ENCODE measurements at regions not wholly inside any gene's neighbourhood (a gene's known extent, or its start where the extent isn't known, plus 50 kb on each side); places are given as distances from the start of the nearest gene placed in this dataset.

GRCh38 chr2:207334301-207334623, 168.5 kb upstream of the KLF7 start:
- peak overlapping the region; percentile 13 for H3K14ac ChIP-seq (ENCODE audit: low read length)
- no peaks in the 10 kb centered on the region for H3K9me3 ChIP-seq (ENCODE audit: insufficient read depth, low read depth, low read length)
- H3K27ac ChIP-seq (ENCODE audit: low read depth, low read length) = peak overlapping the region; percentile 98
- H3K4me1 ChIP-seq (ENCODE audit: control insufficient read depth in 1 of 2, insufficient read depth in 2 of 2, low read length in 2 of 2) = peaks cover 8 to 11% of the 10 kb centered on the region in 2 experiments
- H2BK5ac ChIP-seq (ENCODE audit: low read depth, low read length, poor library complexity) = peak overlapping the region; percentile 68
- H3K4ac ChIP-seq (ENCODE audit: low read depth, low read length) = peak overlapping the region; percentile 19
- peaks cover 16% of the 10 kb centered on the region for H3K79me1 ChIP-seq (ENCODE audit: low read length)
- peak overlapping the region; percentile 41 for H4K91ac ChIP-seq (ENCODE audit: low read depth, low read length)
- no peak overlapping the region for H3K9ac ChIP-seq (ENCODE audit: low read length)
- no peaks in the 10 kb centered on the region for H3K79me2 ChIP-seq (ENCODE audit: control insufficient read depth, insufficient read depth, low read length, poor library complexity)
- no peak overlapping the region for H3K4me3 ChIP-seq (ENCODE audit: low read depth, low read length)
- peak overlapping the region; percentile 55 for H2BK120ac ChIP-seq (ENCODE audit: insufficient read depth, low read length, poor library complexity)
- H3K23ac ChIP-seq (ENCODE audit: low read length) = no peak overlapping the region
- no peak overlapping the region for H4K12ac ChIP-seq (ENCODE audit: low read depth, low read length)
- no peaks in the 10 kb centered on the region for H3K27me3 ChIP-seq (ENCODE audit: insufficient read depth, low read length)
- peak overlapping the region; percentile 63 for H3K4me2 ChIP-seq (ENCODE audit: low read length)
- no peaks in the 10 kb centered on the region for H3K36me3 ChIP-seq (ENCODE audit: control insufficient read depth in 1 of 2, insufficient read depth in 2 of 2, low read length in 2 of 2)
- no peak overlapping the region for H2AK5ac ChIP-seq (ENCODE audit: low read length)
- H2AFZ ChIP-seq (ENCODE audit: insufficient read depth, low read length, poor library complexity) = peak overlapping the region; percentile 32
- peak overlapping the region; percentile 27 for H2BK12ac ChIP-seq (ENCODE audit: low read length)
- no CpG with 5 or more reads among the region's 8 CpGs for WGBS (ENCODE audit: extremely low coverage, insufficient coverage, insufficient read length)
- H3K18ac ChIP-seq (ENCODE audit: low read length) = no peak overlapping the region
- peak overlapping the region; percentile 33 for H4K8ac ChIP-seq (ENCODE audit: low read depth, low read length)
- no peak for DNase-seq

GRCh38 chr2:207334624-207335371, 169.1 kb upstream of the KLF7 start:
- peak; percentile 91 to 96 for DNase-seq
- peaks cover 8 to 11% of the 10 kb centered on the region in 2 experiments for H3K4me1 ChIP-seq (ENCODE audit: control insufficient read depth in 1 of 2, insufficient read depth in 2 of 2, low read length in 2 of 2)
- H3K14ac ChIP-seq (ENCODE audit: low read length) = peak overlapping the region; percentile 34
- H3K27ac ChIP-seq (ENCODE audit: low read depth, low read length) = peak overlapping the region; percentile 98
- H4K12ac ChIP-seq (ENCODE audit: low read depth, low read length) = no peak overlapping the region
- H3K79me1 ChIP-seq (ENCODE audit: low read length) = peaks cover 16% of the 10 kb centered on the region
- peak overlapping the region; percentile 68 for H2BK5ac ChIP-seq (ENCODE audit: low read depth, low read length, poor library complexity)
- no peaks in the 10 kb centered on the region for H3K27me3 ChIP-seq (ENCODE audit: insufficient read depth, low read length)
- no peaks in the 10 kb centered on the region for H3K79me2 ChIP-seq (ENCODE audit: control insufficient read depth, insufficient read depth, low read length, poor library complexity)
- H2AK5ac ChIP-seq (ENCODE audit: low read length) = no peak overlapping the region
- peak overlapping the region; percentile 30 for H3K9ac ChIP-seq (ENCODE audit: low read length)
- no CpG with 5 or more reads among the region's 20 CpGs for WGBS (ENCODE audit: extremely low coverage, insufficient coverage, insufficient read length)
- no peak overlapping the region for H3K23ac ChIP-seq (ENCODE audit: low read length)
- peak overlapping the region; percentile 63 for H3K4me2 ChIP-seq (ENCODE audit: low read length)
- no peaks in the 10 kb centered on the region for H3K9me3 ChIP-seq (ENCODE audit: insufficient read depth, low read depth, low read length)
- H2BK12ac ChIP-seq (ENCODE audit: low read length) = peak overlapping the region; percentile 4
- H3K36me3 ChIP-seq (ENCODE audit: control insufficient read depth in 1 of 2, insufficient read depth in 2 of 2, low read length in 2 of 2) = no peaks in the 10 kb centered on the region
- H4K8ac ChIP-seq (ENCODE audit: low read depth, low read length) = peak overlapping the region; percentile 33
- no peak overlapping the region for H3K4me3 ChIP-seq (ENCODE audit: low read depth, low read length)
- H2AFZ ChIP-seq (ENCODE audit: insufficient read depth, low read length, poor library complexity) = peak overlapping the region; percentile 32
- H3K18ac ChIP-seq (ENCODE audit: low read length) = peak overlapping the region; percentile 6
- peak overlapping the region; percentile 2 for H3K4ac ChIP-seq (ENCODE audit: low read depth, low read length)
- H2BK120ac ChIP-seq (ENCODE audit: insufficient read depth, low read length, poor library complexity) = peak overlapping the region; percentile 55
- H4K91ac ChIP-seq (ENCODE audit: low read depth, low read length) = peak overlapping the region; percentile 41

- H2BK5ac ChIP-seq (ENCODE audit: low read depth, low read length, poor library complexity) = no peak overlapping the region
- H4K8ac ChIP-seq (ENCODE audit: low read depth, low read length) = no peak overlapping the region
- H3K18ac ChIP-seq (ENCODE audit: low read length) = no peak overlapping the region
Measured at GRCh38 chr2:207337234-207338219, 171.8 kb upstream of the KLF7 start.

GRCh38 chr2:207338220-207338607, 172.5 kb upstream of the KLF7 start:
- H3K23ac ChIP-seq (ENCODE audit: low read length) = no peak overlapping the region
- H2BK5ac ChIP-seq (ENCODE audit: low read depth, low read length, poor library complexity) = no peak overlapping the region
- no peak overlapping the region for H3K14ac ChIP-seq (ENCODE audit: low read length)
- no peak overlapping the region for H3K4me3 ChIP-seq (ENCODE audit: low read depth, low read length)
- H3K79me2 ChIP-seq (ENCODE audit: control insufficient read depth, insufficient read depth, low read length, poor library complexity) = no peaks in the 10 kb centered on the region
- H3K4me1 ChIP-seq (ENCODE audit: control insufficient read depth in 1 of 2, insufficient read depth in 2 of 2, low read length in 2 of 2) = peaks cover 4 to 11% of the 10 kb centered on the region in 2 experiments
- no peak overlapping the region for H3K18ac ChIP-seq (ENCODE audit: low read length)
- H2AK5ac ChIP-seq (ENCODE audit: low read length) = no peak overlapping the region
- H3K27ac ChIP-seq (ENCODE audit: low read depth, low read length) = no peak overlapping the region
- H4K12ac ChIP-seq (ENCODE audit: low read depth, low read length) = no peak overlapping the region
- no peak overlapping the region for H4K8ac ChIP-seq (ENCODE audit: low read depth, low read length)
- no peak overlapping the region for H4K91ac ChIP-seq (ENCODE audit: low read depth, low read length)
- no peaks in the 10 kb centered on the region for H3K9me3 ChIP-seq (ENCODE audit: insufficient read depth, low read depth, low read length)
- WGBS (ENCODE audit: extremely low coverage, insufficient coverage, insufficient read length) = no CpG with 5 or more reads among the region's 3 CpGs
- H3K79me1 ChIP-seq (ENCODE audit: low read length) = peaks cover 13% of the 10 kb centered on the region
- no peaks in the 10 kb centered on the region for H3K27me3 ChIP-seq (ENCODE audit: insufficient read depth, low read length)
- H2BK12ac ChIP-seq (ENCODE audit: low read length) = peak overlapping the region; percentile 17
- no peak overlapping the region for H2AFZ ChIP-seq (ENCODE audit: insufficient read depth, low read length, poor library complexity)
- no peak overlapping the region for H3K9ac ChIP-seq (ENCODE audit: low read length)
- H3K4me2 ChIP-seq (ENCODE audit: low read length) = no peak overlapping the region
- no peak overlapping the region for H2BK120ac ChIP-seq (ENCODE audit: insufficient read depth, low read length, poor library complexity)
- no peak overlapping the region for H3K4ac ChIP-seq (ENCODE audit: low read depth, low read length)
- H3K36me3 ChIP-seq (ENCODE audit: control insufficient read depth in 1 of 2, insufficient read depth in 2 of 2, low read length in 2 of 2) = no peaks in the 10 kb centered on the region
- DNase-seq = no peak

More at GRCh38 chr2:207337234-207338219, 171.8 kb upstream of the KLF7 start:
- Histone ChIP-seq H3K27ac (ENCODE audit: low read depth, low read length) (no peak overlapping the region), H4K91ac (ENCODE audit: low read depth, low read length) (no peak overlapping the region), H2AK5ac (ENCODE audit: low read length) (no peak overlapping the region), H3K9me3 (ENCODE audit: insufficient read depth, low read depth, low read length) (no peaks in the 10 kb centered on the region), H4K12ac (ENCODE audit: low read depth, low read length) (no peak overlapping the region), H3K23ac (ENCODE audit: low read length) (no peak overlapping the region), H3K4me1 (ENCODE audit: control insufficient read depth in 1 of 2, insufficient read depth in 2 of 2, low read length in 2 of 2) (peaks cover 4 to 11% of the 10 kb centered on the region in 2 experiments), H3K4me2 (ENCODE audit: low read length) (no peak overlapping the region), H3K27me3 (ENCODE audit: insufficient read depth, low read length) (no peaks in the 10 kb centered on the region), H2BK12ac (ENCODE audit: low read length) (no peak overlapping the region), H3K9ac (ENCODE audit: low read length) (no peak overlapping the region), H3K14ac (ENCODE audit: low read length) (no peak overlapping the region), H3K4me3 (ENCODE audit: low read depth, low read length) (no peak overlapping the region), H2AFZ (ENCODE audit: insufficient read depth, low read length, poor library complexity) (no peak overlapping the region), H3K79me1 (ENCODE audit: low read length) (peaks cover 13% of the 10 kb centered on the region), H3K79me2 (ENCODE audit: control insufficient read depth, insufficient read depth, low read length, poor library complexity) (no peaks in the 10 kb centered on the region), H3K4ac (ENCODE audit: low read depth, low read length) (no peak overlapping the region), H2BK120ac (ENCODE audit: insufficient read depth, low read length, poor library complexity) (no peak overlapping the region), H3K36me3 (ENCODE audit: control insufficient read depth in 1 of 2, insufficient read depth in 2 of 2, low read length in 2 of 2) (no peaks in the 10 kb centered on the region)
- WGBS (ENCODE audit: extremely low coverage, insufficient coverage, insufficient read length) = no CpG with 5 or more reads among the region's 6 CpGs
- peak in 1 of 2 donors; percentile 22 for DNase-seq

Data from trophoblast cell (in vitro differentiated cells and primary cell).